Activated CD4-positive, alpha-beta T cell treated with anti-CD3 and anti-CD28 coated beads for 24 hours (primary cell): ENCODE measurements at regions not wholly inside any gene's neighbourhood (a gene's known extent, or its start where the extent isn't known, plus 50 kb on each side); places are given as distances from the start of the nearest gene placed in this dataset.
"Not testable (repeated sequence)": the region's sequence is repeated elsewhere in the genome, so short reads cannot be mapped to it uniquely, and the experiment has no call there.

Experiments
- DNase-seq, 2 donors: peaks; one replicate each; pipeline ENCODE4 v3.0.0-alpha.2; 2020; ENCODE audit warnings: low read depth in 2 of 2

- no peak for DNase-seq
These were observed 132.3 kb downstream of the CSNK2A3 start for GRCh38 chr11:11220786-11221185.

GRCh38 chr11:11218629-11218986 is 134.4 kb downstream of the CSNK2A3 start:
- DNase-seq, result no peak

GRCh38 chr11:11217929-11218628 is 135.0 kb downstream of the CSNK2A3 start:
- DNase-seq, result no peak

- no peak for DNase-seq
These were observed 135.6 kb downstream of the CSNK2A3 start for GRCh38 chr11:11217289-11217928.

GRCh38 chr11:11215944-11216343 is 137.1 kb downstream of the CSNK2A3 start:
- no peak for DNase-seq

GRCh38 chr11:11215058-11215815 is 137.8 kb downstream of the CSNK2A3 start:
- no peak for DNase-seq

GRCh38 chr11:11213117-11213516 is 139.9 kb downstream of the CSNK2A3 start:
- no peak for DNase-seq

GRCh38 chr11:11211888-11212287 is 141.2 kb downstream of the CSNK2A3 start:
- DNase-seq, result no peak

- no peak for DNase-seq
These were observed 141.9 kb downstream of the CSNK2A3 start for GRCh38 chr11:11211186-11211585.

- DNase-seq, result no peak
These were observed 142.6 kb downstream of the CSNK2A3 start for GRCh38 chr11:11210446-11210845.

GRCh38 chr11:11209967-11210366 is 143.1 kb downstream of the CSNK2A3 start:
- no peak for DNase-seq

GRCh38 chr11:11208994-11209393 is 144.1 kb downstream of the CSNK2A3 start:
- no peak for DNase-seq

- DNase-seq, result no peak
These were observed 145.6 kb downstream of the CSNK2A3 start for GRCh38 chr11:11207428-11207827.

GRCh38 chr11:11206484-11206883 is 146.6 kb downstream of the CSNK2A3 start:
- no peak for DNase-seq

GRCh38 chr11:11202885-11203284 is 150.2 kb downstream of the CSNK2A3 start:
- no peak for DNase-seq

GRCh38 chr11:11201302-11201701 is 151.7 kb downstream of the CSNK2A3 start:
- DNase-seq, result not testable (repeated sequence)

GRCh38 chr11:11192541-11192940 is 160.5 kb downstream of the CSNK2A3 start:
- no peak for DNase-seq

GRCh38 chr11:11189506-11189905 is 163.5 kb downstream of the CSNK2A3 start:
- no peak for DNase-seq

GRCh38 chr11:11186249-11186648 is 166.8 kb downstream of the CSNK2A3 start:
- DNase-seq, result no peak

GRCh38 chr11:11182261-11182660 is 170.8 kb downstream of the CSNK2A3 start:
- DNase-seq, result no peak

- no peak for DNase-seq
These were observed 174.1 kb downstream of the CSNK2A3 start for GRCh38 chr11:11178671-11179638.
